ENCODE measurements at regions not wholly inside any gene's neighbourhood (a gene's known extent, or its start where the extent isn't known, plus 50 kb on each side); places are given as distances from the start of the nearest gene placed in this dataset.

- no peak overlapping the region for H3K4me2 ChIP-seq (ENCODE audit: low read length)
- no peaks in the 10 kb centered on the region for H3K4me1 ChIP-seq (ENCODE audit: insufficient read depth, low read length, severe bottlenecking)
- no peaks in the 10 kb centered on the region for H3K27me3 ChIP-seq (ENCODE audit: insufficient read depth, low read length)
- no peaks in the 10 kb centered on the region for H3K9me3 ChIP-seq (ENCODE audit: low read length)
- H3K79me2 ChIP-seq (ENCODE audit: insufficient read depth, low read length), result no peaks in the 10 kb centered on the region
- H3K9me2 ChIP-seq (ENCODE audit: low read depth, low read length), result no peaks in the 10 kb centered on the region
- no peak overlapping the region for H3K27ac ChIP-seq (ENCODE audit: low read depth, low read length, poor library complexity, severe bottlenecking)
- H3K9ac ChIP-seq (ENCODE audit: low read length), result no peak overlapping the region
- H3K36me3 ChIP-seq (ENCODE audit: insufficient read depth, low read length), result no peaks in the 10 kb centered on the region
- H3K4me3 ChIP-seq (ENCODE audit: low read depth, low read length, poor library complexity, severe bottlenecking), result no peak overlapping the region
- no peaks in the 10 kb centered on the region for H4K20me1 ChIP-seq (ENCODE audit: insufficient read depth, low read length)
- H3F3A ChIP-seq (ENCODE audit: insufficient read depth, low read length), result no peaks in the 10 kb centered on the region
- TF ChIP-seq, protein P1, sequence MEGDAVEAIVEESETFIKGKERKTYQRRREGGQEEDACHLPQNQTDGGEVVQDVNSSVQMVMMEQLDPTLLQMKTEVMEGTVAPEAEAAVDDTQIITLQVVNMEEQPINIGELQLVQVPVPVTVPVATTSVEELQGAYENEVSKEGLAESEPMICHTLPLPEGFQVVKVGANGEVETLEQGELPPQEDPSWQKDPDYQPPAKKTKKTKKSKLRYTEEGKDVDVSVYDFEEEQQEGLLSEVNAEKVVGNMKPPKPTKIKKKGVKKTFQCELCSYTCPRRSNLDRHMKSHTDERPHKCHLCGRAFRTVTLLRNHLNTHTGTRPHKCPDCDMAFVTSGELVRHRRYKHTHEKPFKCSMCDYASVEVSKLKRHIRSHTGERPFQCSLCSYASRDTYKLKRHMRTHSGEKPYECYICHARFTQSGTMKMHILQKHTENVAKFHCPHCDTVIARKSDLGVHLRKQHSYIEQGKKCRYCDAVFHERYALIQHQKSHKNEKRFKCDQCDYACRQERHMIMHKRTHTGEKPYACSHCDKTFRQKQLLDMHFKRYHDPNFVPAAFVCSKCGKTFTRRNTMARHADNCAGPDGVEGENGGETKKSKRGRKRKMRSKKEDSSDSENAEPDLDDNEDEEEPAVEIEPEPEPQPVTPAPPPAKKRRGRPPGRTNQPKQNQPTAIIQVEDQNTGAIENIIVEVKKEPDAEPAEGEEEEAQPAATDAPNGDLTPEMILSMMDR (IDR thresholded peaks at IDR 0.05; ENCODE audit: low read length), result no peak
- TF ChIP-seq EZH2 (IDR thresholded peaks at IDR 0.05; ENCODE audit: borderline replicate concordance, low read length), result no peak
- no peak overlapping the region for H2AFZ ChIP-seq (ENCODE audit: low read length)
Observed at GRCh38 chr20:58084966-58085365, 143.5 kb downstream of the ANKRD60 start.

DNA sequence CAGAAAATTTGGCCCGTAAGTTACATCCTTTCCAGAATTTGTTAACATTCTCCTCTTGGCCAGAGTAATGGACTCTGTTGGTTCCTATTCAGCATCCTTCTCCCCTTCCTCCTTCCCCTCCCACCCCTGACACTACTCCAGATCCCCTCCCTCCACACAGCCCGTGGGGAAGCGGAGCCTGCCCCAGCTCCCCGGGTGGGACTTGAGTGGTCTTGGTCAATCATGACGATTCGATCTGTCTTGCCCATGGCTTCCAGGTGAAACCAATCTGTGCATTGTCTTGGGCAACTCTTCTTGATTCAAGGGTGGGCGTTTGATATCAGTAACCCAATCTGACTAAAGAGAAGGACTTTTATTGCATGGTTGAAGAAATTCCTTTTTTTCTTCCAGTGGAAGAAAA is 143.9 kb downstream of the ANKRD60 start:
- Histone ChIP-seq H3K79me2 (ENCODE audit: insufficient read depth, low read length) (no peaks in the 10 kb centered on the region), H3K4me2 (ENCODE audit: low read length) (no peak overlapping the region), H3K27ac (ENCODE audit: low read depth, low read length, poor library complexity, severe bottlenecking) (no peak overlapping the region), H3K9me3 (ENCODE audit: low read length) (no peaks in the 10 kb centered on the region), H4K20me1 (ENCODE audit: insufficient read depth, low read length) (no peaks in the 10 kb centered on the region), H3F3A (ENCODE audit: insufficient read depth, low read length) (no peaks in the 10 kb centered on the region), H3K9me2 (ENCODE audit: low read depth, low read length) (no peaks in the 10 kb centered on the region), H3K4me1 (ENCODE audit: insufficient read depth, low read length, severe bottlenecking) (no peaks in the 10 kb centered on the region), H3K9ac (ENCODE audit: low read length) (no peak overlapping the region), H3K27me3 (ENCODE audit: insufficient read depth, low read length) (no peaks in the 10 kb centered on the region), H3K36me3 (ENCODE audit: insufficient read depth, low read length) (no peaks in the 10 kb centered on the region), H2AFZ (ENCODE audit: low read length) (no peak overlapping the region), H3K4me3 (ENCODE audit: low read depth, low read length, poor library complexity, severe bottlenecking) (no peak overlapping the region)
- no peak for TF ChIP-seq EZH2 (IDR thresholded peaks at IDR 0.05; ENCODE audit: borderline replicate concordance, low read length)
- TF ChIP-seq, protein P1 (IDR thresholded peaks at IDR 0.05; ENCODE audit: low read length), result no peak

DNA sequence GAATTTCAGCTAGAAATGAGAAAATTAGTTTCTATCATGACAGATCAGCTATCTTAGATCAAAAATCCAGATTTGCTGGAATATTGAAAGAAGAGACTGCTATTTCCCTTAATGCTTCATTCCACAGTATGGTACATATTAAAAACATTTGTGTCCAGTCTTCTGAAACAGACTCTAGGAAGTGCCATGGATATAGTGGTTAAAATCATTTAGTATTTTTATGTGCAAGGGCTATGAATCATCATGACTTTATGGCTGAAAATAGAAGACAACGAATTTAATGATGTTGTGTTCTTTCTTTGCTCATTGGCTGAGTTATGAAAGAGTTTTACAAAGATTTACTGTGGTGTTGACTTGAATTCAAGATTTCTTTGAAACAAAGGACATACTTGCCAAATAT is 146.6 kb downstream of the ANKRD60 start:
- H3K36me3 ChIP-seq (ENCODE audit: insufficient read depth, low read length), result no peaks in the 10 kb centered on the region
- no peaks in the 10 kb centered on the region for H3K9me2 ChIP-seq (ENCODE audit: low read depth, low read length)
- H4K20me1 ChIP-seq (ENCODE audit: insufficient read depth, low read length), result no peaks in the 10 kb centered on the region
- H3K4me2 ChIP-seq (ENCODE audit: low read length), result no peak overlapping the region
- no peak overlapping the region for H3K4me3 ChIP-seq (ENCODE audit: low read depth, low read length, poor library complexity, severe bottlenecking)
- no peak for TF ChIP-seq EZH2 (IDR thresholded peaks at IDR 0.05; ENCODE audit: borderline replicate concordance, low read length)
- TF ChIP-seq, protein P1 (IDR thresholded peaks at IDR 0.05; ENCODE audit: low read length), result no peak
- no peaks in the 10 kb centered on the region for H3K9me3 ChIP-seq (ENCODE audit: low read length)
- H3K79me2 ChIP-seq (ENCODE audit: insufficient read depth, low read length), result no peaks in the 10 kb centered on the region
- H3F3A ChIP-seq (ENCODE audit: insufficient read depth, low read length), result no peaks in the 10 kb centered on the region
- peaks cover 2% of the 10 kb centered on the region; the same call in 1 of the 2 replicates for H3K27me3 ChIP-seq (ENCODE audit: insufficient read depth, low read length)
- no peak overlapping the region for H3K27ac ChIP-seq (ENCODE audit: low read depth, low read length, poor library complexity, severe bottlenecking)
- H3K4me1 ChIP-seq (ENCODE audit: insufficient read depth, low read length, severe bottlenecking), result no peaks in the 10 kb centered on the region
- H2AFZ ChIP-seq (ENCODE audit: low read length), result no peak overlapping the region
- H3K9ac ChIP-seq (ENCODE audit: low read length), result no peak overlapping the region

All from OCI-LY1 (cell line).